HEK293T (cell line): ENCODE measurements at regions not wholly inside any gene's neighbourhood (a gene's known extent, or its start where the extent isn't known, plus 50 kb on each side); places are given as distances from the start of the nearest gene placed in this dataset.
"Not testable (repeated sequence)": the region's sequence is repeated elsewhere in the genome, so short reads cannot be mapped to it uniquely, and the experiment has no call there.

Experiments
- CTCF ChIA-PET: fragments of 350-600 bp; formaldehyde crosslinking; extraction: SDS; loops from one replicate; lab custom pipeline; 2021; ENCODE audit warnings: antibody characterized with exemption, inconsistent platforms; lab: Yijun Ruan, JAX
- POLR2A ChIA-PET: fragments of 350-600 bp; formaldehyde crosslinking; extraction: SDS; loops from one replicate; lab custom pipeline; 2020; ENCODE audit warnings: antibody characterized with exemption, inconsistent platforms; lab: Yijun Ruan, JAX
- DNase-seq: peaks from one replicate; pipeline ENCODE4 v3.0.0; 2012; ENCODE audit warnings: mixed read lengths; ENCODE audit errors: extremely low spot score
- ARNT ChIP-seq: fragments of 450-650 bp; IDR thresholded peaks from 2 replicates; pipeline ENCODE4 v1.6.1; 2017; ENCODE audit warnings: mild to moderate bottlenecking
- BHLHE40 ChIP-seq: fragments of 450-650 bp; IDR thresholded peaks from 2 replicates; pipeline ENCODE4 v1.6.1; 2016; ENCODE audit warnings: mild to moderate bottlenecking, moderate library complexity, borderline replicate concordance
- CTBP1 ChIP-seq: fragments of 450-650 bp; IDR thresholded peaks from 2 replicates; pipeline ENCODE4 v1.6.1; 2016; ENCODE audit warnings: borderline replicate concordance
- ELF4 ChIP-seq: fragments of 450-650 bp; IDR thresholded peaks from 2 replicates; pipeline ENCODE4 v1.6.1; 2017; ENCODE audit warnings: antibody characterized with exemption
- FOXA1 ChIP-seq: fragments of 450-650 bp; IDR thresholded peaks from 2 replicates; pipeline ENCODE4 v1.6.1; 2016; ENCODE audit warnings: mild to moderate bottlenecking
- FOXK2 ChIP-seq: fragments of 450-650 bp; IDR thresholded peaks from 2 replicates; pipeline ENCODE4 v1.6.1; 2016; ENCODE audit warnings: mild to moderate bottlenecking
- FOXM1 ChIP-seq: fragments of 450-650 bp; IDR thresholded peaks from 2 replicates; pipeline ENCODE4 v1.6.1; 2017; ENCODE audit warnings: mild to moderate bottlenecking, borderline replicate concordance
- HDGF ChIP-seq: fragments of 450-650 bp; IDR thresholded peaks from 2 replicates; pipeline ENCODE4 v1.6.1; 2017; ENCODE audit warnings: antibody characterized with exemption, borderline replicate concordance
- L3MBTL2 ChIP-seq: fragments of 450-650 bp; conservative IDR thresholded peaks from 2 replicates; pipeline ENCODE4 v1.6.1; 2016; ENCODE audit warnings: mild to moderate bottlenecking
- LEF1 ChIP-seq: fragments of 450-650 bp; IDR thresholded peaks from 2 replicates; pipeline ENCODE4 v1.6.1; 2017; ENCODE audit warnings: mild to moderate bottlenecking, borderline replicate concordance
- NFRKB ChIP-seq: fragments of 450-650 bp; IDR thresholded peaks from 2 replicates; pipeline ENCODE4 v1.6.1; 2016; ENCODE audit warnings: mild to moderate bottlenecking, moderate library complexity
- PKNOX1 ChIP-seq: fragments of 450-650 bp; IDR thresholded peaks from 2 replicates; pipeline ENCODE4 v1.6.1; 2016
- SP1 ChIP-seq: fragments of 450-650 bp; IDR thresholded peaks from 2 replicates; pipeline ENCODE4 v1.6.1; 2017
- SUZ12 ChIP-seq: fragments of 450-650 bp; IDR thresholded peaks from 2 replicates; pipeline ENCODE4 v1.6.1; 2016; ENCODE audit warnings: mild to moderate bottlenecking
- TARDBP ChIP-seq: fragments of 450-650 bp; IDR thresholded peaks from 2 replicates; pipeline ENCODE4 v1.6.1; 2016
- ZNF384 ChIP-seq: fragments of 450-650 bp; IDR thresholded peaks from 2 replicates; pipeline ENCODE4 v1.6.1; 2016

- no peak for DNase-seq
- TF ChIP-seq SP1 = no peak
- TF ChIP-seq CTBP1 = no peak
- TF ChIP-seq FOXK2 = no peak
- TF ChIP-seq ARNT = no peak
- TF ChIP-seq PKNOX1 = no peak
- TF ChIP-seq HDGF = no peak
- no peak for TF ChIP-seq FOXA1
- TF ChIP-seq LEF1 = no peak
- TF ChIP-seq TARDBP = no peak
- no peak for TF ChIP-seq SUZ12
- no peak for TF ChIP-seq ELF4
- TF ChIP-seq NFRKB = no peak
- ChIA-PET CTCF (no interaction called here), POLR2A (no interaction called here)
Observed at GRCh38 chr15:62867844-62868243, 174.7 kb upstream of the TPM1 start.

GRCh38 chr15:62868507-62868906 is 174.0 kb upstream of the TPM1 start:
- ChIA-PET POLR2A (no interaction called here), CTCF (no interaction called here)
- TF ChIP-seq ARNT (no peak), FOXK2 (no peak), SP1 (no peak), HDGF (no peak), FOXA1 (no peak), ELF4 (no peak), LEF1 (no peak), CTBP1 (no peak), TARDBP (no peak)
- DNase-seq = no peak

DNA sequence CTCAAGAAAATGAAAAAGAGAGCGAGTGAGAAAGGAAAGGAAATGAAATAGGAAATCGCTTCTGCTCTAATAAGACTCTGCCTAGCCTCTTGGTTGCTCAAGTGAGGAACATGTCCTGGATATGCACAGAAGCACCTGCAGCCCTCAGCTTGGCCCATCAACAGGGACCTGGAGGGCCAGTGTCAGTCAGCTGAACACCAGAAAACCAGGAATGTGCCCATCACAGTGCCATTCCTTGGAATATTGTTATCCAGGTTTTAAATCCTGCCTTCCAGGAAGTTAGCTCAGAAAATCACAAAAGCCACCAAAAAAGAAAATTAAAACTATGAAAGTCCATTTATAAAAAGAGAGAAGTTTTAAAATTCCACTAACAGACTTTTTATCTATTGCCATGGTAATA is 173.4 kb upstream of the TPM1 start:
- CTCF ChIA-PET = no interaction called here

DNA sequence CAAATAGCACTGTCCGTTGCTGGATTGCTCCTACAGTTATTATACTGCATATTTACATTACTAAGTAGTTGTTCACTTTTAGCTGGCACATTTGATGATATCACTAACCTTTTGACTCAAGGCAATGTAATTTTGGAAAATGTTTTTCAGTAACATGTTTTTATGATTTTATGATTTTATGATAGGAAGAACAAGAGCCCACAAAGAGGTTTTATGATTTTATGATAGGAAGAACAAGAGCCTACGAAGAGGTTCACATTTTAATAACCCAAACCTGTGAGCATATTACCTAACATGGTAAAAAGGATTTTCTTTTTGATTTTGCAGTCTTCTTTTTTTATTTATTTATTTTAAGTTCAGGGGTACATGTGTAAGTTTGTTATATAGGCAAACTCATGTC is 172.3 kb upstream of the TPM1 start:
- POLR2A ChIA-PET = no interaction called here
- TF ChIP-seq ZNF384 (no peak), ARNT (no peak), L3MBTL2 (no peak), SP1 (no peak), FOXM1 (no peak), FOXK2 (no peak), SUZ12 (no peak), HDGF (no peak), TARDBP (no peak), FOXA1 (no peak), LEF1 (no peak), NFRKB (no peak), CTBP1 (no peak), BHLHE40 (no peak)
- DNase-seq = no peak
- CTCF ChIA-PET = no interaction called here

More for the DNA sequence above, 173.4 kb upstream of the TPM1 start:
- POLR2A ChIA-PET = no interaction called here
- no peak for DNase-seq
- TF ChIP-seq TARDBP = no peak
- no peak for TF ChIP-seq L3MBTL2
- no peak for TF ChIP-seq PKNOX1
- no peak for TF ChIP-seq FOXA1
- TF ChIP-seq FOXM1 = no peak
- no peak for TF ChIP-seq SP1
- no peak for TF ChIP-seq ZNF384
- TF ChIP-seq LEF1 = no peak
- TF ChIP-seq SUZ12 = no peak
- TF ChIP-seq NFRKB = no peak
- no peak for TF ChIP-seq HDGF
- TF ChIP-seq ARNT = no peak
- no peak for TF ChIP-seq CTBP1

DNA sequence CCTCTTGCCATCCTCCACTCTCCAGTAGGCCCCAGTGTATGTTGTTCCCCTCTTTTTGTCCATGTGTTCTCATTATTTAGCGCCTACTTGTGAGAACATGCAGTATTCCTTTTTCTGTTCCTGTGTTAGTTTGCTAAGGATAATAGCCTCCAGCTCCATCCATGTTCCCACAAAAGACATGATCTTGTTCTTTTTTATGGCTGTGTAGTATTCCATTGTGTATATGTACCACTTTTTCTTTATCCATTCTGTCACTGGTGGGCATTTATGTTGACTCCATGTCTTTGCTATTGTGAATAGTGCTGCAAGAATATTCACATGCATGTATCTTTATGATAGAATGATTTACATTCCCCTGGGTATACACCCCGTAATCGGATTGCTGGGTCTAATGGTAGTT is 171.8 kb upstream of the TPM1 start:
- CTCF ChIA-PET, DNase-seq, POLR2A ChIA-PET: not testable (repeated sequence)

DNA sequence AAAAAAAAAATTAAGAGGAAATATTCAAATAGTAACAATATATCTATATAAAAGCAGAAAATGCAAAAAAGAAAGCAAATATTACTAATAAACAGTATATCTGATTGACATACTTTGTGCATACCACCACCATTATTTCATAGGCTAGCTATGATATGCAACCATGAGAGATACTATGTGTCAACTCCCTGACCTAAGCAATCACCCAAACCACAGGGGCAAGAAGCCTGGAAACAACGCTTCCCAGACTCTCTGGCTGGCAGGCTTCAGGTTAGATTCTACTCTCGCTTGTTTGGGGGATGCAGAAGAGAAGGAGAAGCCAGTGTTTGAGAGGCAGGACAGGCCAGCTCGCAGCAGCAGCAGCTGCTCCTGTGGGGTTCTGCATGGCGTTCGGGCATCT is 169.3 kb upstream of the TPM1 start:
- ChIA-PET POLR2A (no interaction called here), CTCF (no interaction called here)
- no peak for DNase-seq
- TF ChIP-seq PKNOX1 (no peak), HDGF (no peak), FOXM1 (no peak), ZNF384 (no peak), TARDBP (no peak), ARNT (no peak), CTBP1 (no peak), LEF1 (no peak), NFRKB (no peak)

GRCh38 chr15:62874064-62874463 is 168.5 kb upstream of the TPM1 start:
- ChIA-PET POLR2A (no interaction called here), CTCF (no interaction called here)
- no peak for DNase-seq
- no peak for TF ChIP-seq L3MBTL2
- no peak for TF ChIP-seq HDGF
- no peak for TF ChIP-seq SP1
- no peak for TF ChIP-seq ELF4
- no peak for TF ChIP-seq FOXM1
- no peak for TF ChIP-seq ZNF384
- TF ChIP-seq NFRKB = no peak
- TF ChIP-seq SUZ12 = no peak
- no peak for TF ChIP-seq CTBP1
- no peak for TF ChIP-seq FOXK2
- TF ChIP-seq TARDBP = no peak
- no peak for TF ChIP-seq BHLHE40
- TF ChIP-seq PKNOX1 = no peak
- TF ChIP-seq ARNT = no peak
- no peak for TF ChIP-seq FOXA1
